Breast epithelium (tissue), 3 donors: ENCODE measurements at regions not wholly inside any gene's neighbourhood (a gene's known extent, or its start where the extent isn't known, plus 50 kb on each side); places are given as distances from the start of the nearest gene placed in this dataset.

Experiments
- CTCF ChIP-seq, 3 donors: fragments of 450-650 bp; IDR thresholded peaks; one replicate each; pipeline ENCODE4 v1.5.1; 2016 to 2017; ENCODE audit warnings: antibody characterized with exemption in 3 of 3, mild to moderate bottlenecking in 3 of 3, moderate library complexity in 3 of 3
- POLR2A ChIP-seq: fragments of 450-650 bp; IDR thresholded peaks from one replicate; pipeline ENCODE4 v1.6.1; 2016; ENCODE audit warnings: antibody characterized with exemption, mild to moderate bottlenecking, moderate library complexity

- TF ChIP-seq CTCF (IDR thresholded peaks at IDR 0.05) = no peak
- TF ChIP-seq POLR2A = no peak
Measured at GRCh38 chr11:33454264-33454663, 197.1 kb downstream of the HIPK3 start.
